ENCODE measurements at regions not wholly inside any gene's neighbourhood (a gene's known extent, or its start where the extent isn't known, plus 50 kb on each side); places are given as distances from the start of the nearest gene placed in this dataset.

DNA sequence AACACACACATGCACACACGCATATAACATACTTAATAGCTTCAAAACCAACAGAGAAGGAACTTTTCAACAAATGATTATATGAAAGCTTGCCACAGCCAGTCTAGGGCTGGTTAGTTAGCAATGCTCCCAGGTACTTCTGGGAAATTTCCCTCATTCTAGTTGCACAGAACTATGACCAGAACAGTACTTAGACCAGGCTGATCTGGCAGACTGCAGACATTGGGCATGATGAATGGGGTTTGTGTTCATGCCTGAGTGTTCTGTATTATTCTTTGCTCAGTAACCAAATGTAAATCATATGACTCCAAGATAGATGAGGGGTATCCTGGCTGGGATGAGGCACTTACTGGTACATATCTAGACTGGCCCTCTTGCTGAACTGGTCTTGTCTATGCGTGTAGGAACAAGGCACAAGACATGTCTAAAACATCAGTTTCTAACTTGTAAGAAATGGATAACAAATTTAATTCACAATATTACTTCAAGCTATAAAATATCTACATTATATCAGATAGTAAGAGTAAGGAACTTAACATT lies 50.3 kb upstream of the GEMIN8 start:
- TF ChIP-seq POLR2A (IDR thresholded peaks at IDR 0.05; ENCODE audit: low read depth, low read length) (no peak), POLR2AphosphoS5 (IDR thresholded peaks at IDR 0.05; ENCODE audit: low read depth, low read length) (no peak), TAF1 (IDR thresholded peaks at IDR 0.05; ENCODE audit: borderline replicate concordance, low read depth, low read length) (no peak)

Measured in GM12892 (cell line).